HepG2 (cell line): ENCODE measurements at regions not wholly inside any gene's neighbourhood (a gene's known extent, or its start where the extent isn't known, plus 50 kb on each side); places are given as distances from the start of the nearest gene placed in this dataset.

ENCODE experiments used
- ATAC-seq: fragments of 200-7000 bp; cut with Tn5 transposase; 3 replicates; pipeline ENCODE4 v1.9.1; 2020; ENCODE audit warnings: mild to moderate bottlenecking, moderate library complexity
- BruUV-seq: library from RNA; stranded (reverse); fragments of 400-500 nt; replicated peaks from 2 replicates; lab custom pipeline; 2021; lab: Mats Ljungman, UMichigan
- CTCF ChIA-PET: fragments of 300-600 bp; formaldehyde crosslinking; extraction: SDS; loops from one replicate; lab custom pipeline; 2021; ENCODE audit warnings: low total read pairs, inconsistent platforms, low intra/inter-chr PET ratio; lab: Yijun Ruan, JAX
- POLR2A ChIA-PET: fragments of 350-600 bp; sonication (Branson Sonifier 250); formaldehyde crosslinking; loops from one replicate; lab custom pipeline; 2020; ENCODE audit warnings: antibody characterized with exemption, inconsistent platforms; lab: Yijun Ruan, JAX
- DNase-seq: peaks from one replicate; pipeline ENCODE4 v3.0.0-alpha.2; 2015; ENCODE audit warnings: low spot score
- FAIRE-seq: peaks from 3 replicates; lab custom pipeline; 2011; peaks lifted over from hg19 to GRCh38; lab: Jason Lieb, UNC
- H2AFZ ChIP-seq: one replicate; pipeline ENCODE4 v1.6.1; 2011; ENCODE audit warnings: low read length, inconsistent platforms
- H3K27ac ChIP-seq: fragments of 300-600 bp; 3 replicates; pipeline ENCODE4 v1.8.0; 2011; ENCODE audit warnings: mixed run types, mild to moderate bottlenecking, mixed read lengths, low read length, inconsistent platforms; ENCODE audit not compliant: insufficient read depth; ENCODE audit errors: extremely low read length
- H3K27me3 ChIP-seq, 2 experiments: fragments of 200-600 bp in 1 of 2; 2 replicates in 1 of 2; 3 replicates in 1 of 2; pipeline versions ENCODE4 v1.6.0 to v1.8.0; 2011; ENCODE audit warnings: low read length in 2 of 2, mild to moderate bottlenecking in 2 of 2, moderate library complexity in 2 of 2, inconsistent platforms in 1 of 2; ENCODE audit not compliant: insufficient read depth in 2 of 2, control insufficient read depth in 1 of 2
- H3K36me3 ChIP-seq, 2 experiments: fragments of 200-600 bp in 1 of 2; replicated peaks in 1 of 2; 2 replicates in 1 of 2; 3 replicates in 1 of 2; pipeline versions ENCODE4 v1.5.1 to v1.8.0; 2011; ENCODE audit warnings: low read length in 2 of 2, inconsistent platforms in 1 of 2; ENCODE audit not compliant: insufficient read depth in 2 of 2, control insufficient read depth in 1 of 2
- H3K4me1 ChIP-seq: 2 replicates; pipeline ENCODE4 v1.5.1; 2012; ENCODE audit warnings: low read length, inconsistent platforms; ENCODE audit not compliant: insufficient read depth
- H3K4me2 ChIP-seq: 2 replicates; pipeline ENCODE4 v1.6.0; 2011; ENCODE audit warnings: low read depth, low read length, inconsistent platforms
- H3K4me3 ChIP-seq, 3 experiments: fragments of 200-600 bp in 1 of 3; sonication (generic), shearing (Covaris generic) in 1 of 3; replicated peaks in 1 of 3; 2 replicates each; pipeline ENCODE4 v1.5.1; 2011 to 2016; ENCODE audit warnings: low read length in 3 of 3, inconsistent platforms in 2 of 3, low read depth in 2 of 3, mild to moderate bottlenecking in 2 of 3, control low read depth in 1 of 3, mixed read lengths in 1 of 3; ENCODE audit not compliant: insufficient read depth in 1 of 3
- H3K79me2 ChIP-seq: one replicate; pipeline ENCODE4 v1.6.1; 2011; ENCODE audit warnings: low read length, inconsistent platforms; ENCODE audit not compliant: insufficient read depth
- H3K9ac ChIP-seq: 2 replicates; pipeline ENCODE4 v1.6.0; 2011; ENCODE audit warnings: mild to moderate bottlenecking, low read depth, low read length, inconsistent platforms; ENCODE audit not compliant: insufficient read depth
- H3K9me3 ChIP-seq: 2 replicates; pipeline ENCODE4 v1.5.1; 2012; ENCODE audit warnings: mild to moderate bottlenecking, low read length
- H4K20me1 ChIP-seq: 2 replicates; pipeline ENCODE4 v1.6.0; 2011; ENCODE audit warnings: inconsistent platforms, mild to moderate bottlenecking, low read length, moderate library complexity; ENCODE audit not compliant: insufficient read depth
- CREBL2 ChIP-seq: sonication (generic); formaldehyde crosslinking; IDR thresholded peaks from 2 replicates; pipeline ENCODE4 v1.8.1; 2023; ENCODE audit warnings: missing genetic modification reagents, mild to moderate bottlenecking, borderline replicate concordance
- FIP1L1 ChIP-seq: fragments of 200-400 bp; formaldehyde crosslinking; IDR thresholded peaks from 2 replicates; pipeline ENCODE4 v1.6.1; 2018; ENCODE audit warnings: low read depth, mild to moderate bottlenecking, low read length, moderate library complexity, borderline replicate concordance; ENCODE audit not compliant: insufficient read depth
- GLI4 ChIP-seq: sonication (generic); formaldehyde crosslinking; IDR thresholded peaks from 2 replicates; pipeline ENCODE4 v1.5.1; 2020; ENCODE audit warnings: missing genetic modification reagents, mild to moderate bottlenecking, moderate library complexity, borderline replicate concordance
- KDM5A ChIP-seq: fragments of 200-600 bp; sonication (generic); IDR thresholded peaks from 2 replicates; pipeline ENCODE4 v1.7.0; 2018; ENCODE audit warnings: antibody characterized with exemption, mild to moderate bottlenecking, low read length, borderline replicate concordance
- NFE2 ChIP-seq: sonication (generic); formaldehyde crosslinking; IDR thresholded peaks from 2 replicates; pipeline ENCODE4 v1.4.0; 2020; ENCODE audit warnings: missing genetic modification reagents
- PAWR ChIP-seq: sonication (generic); formaldehyde crosslinking; IDR thresholded peaks from 2 replicates; pipeline ENCODE4 v1.4.0; 2020; ENCODE audit warnings: missing genetic modification reagents, mild to moderate bottlenecking, borderline replicate concordance
- PPARG ChIP-seq: conservative IDR thresholded peaks from 2 replicates; pipeline ENCODE4 v1.6.1; 2016; ENCODE audit warnings: missing biosample characterization, missing genetic modification reagents
- UBTF ChIP-seq: sonication (generic); formaldehyde crosslinking; IDR thresholded peaks from 2 replicates; pipeline ENCODE4 v1.4.0; 2020; ENCODE audit warnings: mild to moderate bottlenecking, missing genetic modification reagents
- ZFP36L2 ChIP-seq: sonication (generic); formaldehyde crosslinking; IDR thresholded peaks from 2 replicates; pipeline ENCODE4 v1.4.0; 2020; ENCODE audit warnings: missing genetic modification reagents
- ZFP91 ChIP-seq: sonication (generic); formaldehyde crosslinking; IDR thresholded peaks from 2 replicates; pipeline ENCODE4 v1.9.0; 2022; ENCODE audit warnings: missing genetic modification reagents, mild to moderate bottlenecking, borderline replicate concordance
- ZNF570 ChIP-seq: sonication (generic); formaldehyde crosslinking; IDR thresholded peaks from 2 replicates; pipeline ENCODE4 v1.4.0; 2020; ENCODE audit warnings: mild to moderate bottlenecking, missing genetic modification reagents, borderline replicate concordance
- WGBS: methylation state at CpG from one replicate; pipeline ENCODE4 v1.1.6; 2017; ENCODE audit warnings: low lambda C conversion rate; 5-methylcytosine and 5-hydroxymethylcytosine counted together
- in situ Hi-C: cut with HindIII; loops from 2 replicates; pipeline ENCODE4 v1.10.0; 2017; ENCODE audit warnings: low pct_unique_long_range_greater_than_20kb; ENCODE audit not compliant: extremely low pct_ligation_motif_present
- intact Hi-C: fragments of 100-400 bp; cut with micrococcal nuclease; formaldehyde crosslinking; loops from one replicate; pipeline ENCODE4 v1.10.0; 2022; ENCODE audit not compliant: unreplicated experiment

- H3K27ac ChIP-seq = no peak overlapping the region
- in situ Hi-C loops (no loop called here), intact Hi-C loops (no loop called here)
- no peaks in the 10 kb centered on the region for H3K36me3 ChIP-seq
- ChIA-PET POLR2A (no interaction called here), CTCF (no interaction called here)
- no peaks in the 10 kb centered on the region for H3K79me2 ChIP-seq
- H3K27me3 ChIP-seq = no peaks in the 10 kb centered on the region
- TF ChIP-seq ZFP91 (CRISPR knock-in tag) = no peak
- H3K9me3 ChIP-seq = no peaks in the 10 kb centered on the region
- 0% methylated on average over 3 of the region's 3 CpGs for WGBS
- H3K4me2 ChIP-seq = no peak overlapping the region
- H3K4me3 ChIP-seq = no peak overlapping the region
- FAIRE-seq (no peak), ATAC-seq (no peak), DNase-seq (no peak)
- no peaks in the 10 kb centered on the region for H3K4me1 ChIP-seq
- H3K9ac ChIP-seq = no peak overlapping the region
- H4K20me1 ChIP-seq = no peaks in the 10 kb centered on the region; the same call in 1 of the 2 replicates
- no peak overlapping the region for H2AFZ ChIP-seq
- BruUV-seq = no TSS peak
Measured at GRCh38 chr5:105630803-105631202, 2039.9 kb downstream of the EFNA5 start.

- no peak for DNase-seq
- no peak for FAIRE-seq
- Histone ChIP-seq H3K36me3 (no peaks in the 10 kb centered on the region), H3K79me2 (no peaks in the 10 kb centered on the region), H3K9ac (no peak overlapping the region), H3K27ac (no peak overlapping the region), H4K20me1 (no peaks in the 10 kb centered on the region), H3K9me3 (no peaks in the 10 kb centered on the region), H3K4me3 (no peak overlapping the region), H2AFZ (no peak overlapping the region), H3K4me2 (no peak overlapping the region), H3K4me1 (no peaks in the 10 kb centered on the region), H3K27me3 (no peaks in the 10 kb centered on the region)
- TF ChIP-seq CREBL2 (CRISPR knock-in tag) (no peak), NFE2 (no peak), ZFP36L2 (no peak), UBTF (CRISPR knock-in tag) (no peak), ZNF570 (CRISPR knock-in tag) (no peak), PPARG (CRISPR knock-in tag) (no peak), PAWR (CRISPR knock-in tag) (no peak), KDM5A (no peak), GLI4 (no peak), FIP1L1 (no peak)
- ChIA-PET POLR2A (no interaction called here), CTCF (no interaction called here)
- intact Hi-C loops = no loop called here
- WGBS = 3% methylated on average over 3 of the region's 3 CpGs
- in situ Hi-C loops = no loop called here
- no peak for ATAC-seq
- BruUV-seq = no TSS peak
Measured at GRCh38 chr5:105619725-105620124, 2051.0 kb downstream of the EFNA5 start.
